Left lobe of liver (tissue), 2 donors: ENCODE measurements at regions not wholly inside any gene's neighbourhood (a gene's known extent, or its start where the extent isn't known, plus 50 kb on each side); places are given as distances from the start of the nearest gene placed in this dataset.
"Not testable (repeated sequence)": the region's sequence is repeated elsewhere in the genome, so short reads cannot be mapped to it uniquely, and the experiment has no call there.

ENCODE experiments used
- ATAC-seq: fragments of 200-7000 bp; cut with Tn5 transposase; one replicate; pipeline ENCODE4 v1.9.1; 2020; ENCODE audit warnings: mild to moderate bottlenecking, moderate library complexity
- DNase-seq: peaks from one replicate; pipeline ENCODE4 v3.0.0-alpha.2; 2020; ENCODE audit warnings: low spot score
- donor health status: DM: no; HTN: no; CAD: no; lungs with moderate emphysema.
- donor health status: DM: no; HTN: yes; CAD: no.

DNA sequence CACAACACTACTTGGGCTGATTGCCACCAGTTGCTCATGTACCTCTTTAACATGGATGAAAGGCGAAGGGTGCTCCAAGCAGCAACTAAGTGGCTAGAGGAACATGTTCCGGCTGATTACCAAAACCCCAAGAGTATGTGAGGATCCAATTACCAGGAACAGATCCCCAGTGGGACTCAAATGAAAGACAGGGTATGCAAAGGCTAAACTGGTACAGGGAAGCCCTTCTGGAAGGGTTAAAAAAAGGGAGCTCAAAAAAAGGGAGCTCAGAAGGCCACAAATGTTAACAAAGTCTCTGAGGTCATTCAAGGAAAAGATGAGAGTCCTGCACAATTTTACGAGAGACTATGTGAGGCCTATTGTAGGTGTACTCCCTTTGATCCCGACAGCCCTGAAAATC is 604.7 kb downstream of the UQCRFS1 start:
- DNase-seq (no peak), ATAC-seq (no peak)

GRCh38 chr19:28607066-28607583 is 605.8 kb downstream of the UQCRFS1 start:
- DNase-seq (no peak), ATAC-seq (peak; percentile 49)

DNA sequence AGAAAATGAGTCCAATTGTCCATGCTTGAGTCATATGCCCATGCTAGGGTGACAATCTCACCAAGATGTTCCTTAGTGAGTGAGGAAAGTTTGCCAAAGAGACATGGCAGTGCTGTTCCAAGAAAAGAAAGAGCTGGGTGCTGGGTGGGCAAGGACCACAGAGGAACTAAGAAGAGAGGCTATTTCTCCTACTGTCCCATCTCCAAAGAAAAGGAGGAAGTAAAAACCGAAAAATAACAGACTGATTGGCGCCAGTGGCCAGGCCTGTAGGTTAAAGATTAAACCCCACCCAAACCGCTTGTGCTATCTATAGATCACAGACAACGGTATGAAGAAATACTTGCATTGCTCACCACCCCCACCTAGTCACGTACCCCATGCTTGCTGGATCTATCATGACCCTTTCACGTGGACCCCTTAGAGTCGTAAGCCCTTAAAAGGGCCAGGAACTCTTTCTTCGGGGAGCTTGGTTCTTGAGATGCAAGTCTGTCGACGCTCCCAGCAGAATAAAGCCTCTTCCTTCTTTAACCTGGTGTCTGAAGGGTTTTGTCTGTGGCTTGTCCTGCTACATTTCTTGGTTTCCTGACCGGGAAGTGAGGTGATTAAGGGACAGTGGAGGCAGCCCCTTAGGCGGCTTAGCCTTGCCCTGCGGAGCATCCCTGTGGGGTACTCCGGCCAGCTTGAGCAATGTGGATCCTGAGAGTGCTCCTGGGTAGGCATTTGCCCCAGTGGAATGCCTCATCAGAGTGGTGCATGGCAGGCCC is 606.5 kb downstream of the UQCRFS1 start:
- DNase-seq = no peak
- ATAC-seq = no peak

GRCh38 chr19:28605501-28606268 is 607.3 kb downstream of the UQCRFS1 start:
- no peak for DNase-seq
- no peak for ATAC-seq

DNA sequence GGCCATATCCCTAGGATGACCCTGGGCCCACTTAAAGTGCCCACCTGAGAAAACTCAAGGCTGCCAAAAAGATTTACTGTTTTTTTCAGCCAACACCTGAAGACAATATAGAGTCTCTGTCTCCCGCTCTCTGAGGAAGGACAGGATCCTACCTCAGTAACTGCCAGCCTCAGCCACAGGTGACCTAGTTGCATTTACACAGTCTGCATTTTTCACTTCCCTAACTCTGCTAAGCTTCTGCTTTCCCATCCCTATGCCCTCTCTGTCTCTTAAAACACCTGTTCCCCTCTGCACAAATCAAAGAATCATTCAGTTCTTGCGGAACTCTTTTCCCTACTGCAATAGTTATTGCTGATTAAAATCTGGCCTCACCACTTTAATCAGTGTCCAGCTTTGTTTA is 609.5 kb downstream of the UQCRFS1 start:
- no peak for ATAC-seq
- no peak for DNase-seq

- ATAC-seq (no peak), DNase-seq (no peak)
These were observed 610.2 kb downstream of the UQCRFS1 start for GRCh38 chr19:28602675-28603298.

GRCh38 chr19:28601723-28602440 is 611.1 kb downstream of the UQCRFS1 start:
- no peak for DNase-seq
- no peak for ATAC-seq

DNA sequence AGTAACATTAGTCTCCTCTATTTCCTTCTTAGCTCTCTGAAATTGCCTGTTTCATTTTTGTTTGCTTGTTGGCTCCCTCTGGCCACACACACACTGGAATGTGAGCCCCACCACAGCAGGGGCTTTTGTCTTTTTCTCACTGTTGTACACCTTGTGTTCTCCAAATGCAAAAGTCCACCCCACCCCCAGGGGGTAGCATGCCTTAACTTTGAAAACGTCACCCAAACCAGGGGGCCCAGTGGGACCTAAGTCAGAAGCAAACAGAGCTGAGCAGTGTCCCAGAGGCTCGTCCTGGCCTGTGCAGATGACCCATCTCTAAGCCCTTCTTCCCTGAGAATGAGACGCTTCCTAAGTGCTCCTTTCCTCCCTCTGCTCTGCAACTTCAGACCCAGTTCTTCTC is 614.1 kb downstream of the UQCRFS1 start:
- no peak for ATAC-seq

GRCh38 chr19:28596561-28597071 is 616.3 kb downstream of the UQCRFS1 start:
- no peak for DNase-seq

More for the DNA sequence above, 614.1 kb downstream of the UQCRFS1 start:
- DNase-seq = no peak

DNA sequence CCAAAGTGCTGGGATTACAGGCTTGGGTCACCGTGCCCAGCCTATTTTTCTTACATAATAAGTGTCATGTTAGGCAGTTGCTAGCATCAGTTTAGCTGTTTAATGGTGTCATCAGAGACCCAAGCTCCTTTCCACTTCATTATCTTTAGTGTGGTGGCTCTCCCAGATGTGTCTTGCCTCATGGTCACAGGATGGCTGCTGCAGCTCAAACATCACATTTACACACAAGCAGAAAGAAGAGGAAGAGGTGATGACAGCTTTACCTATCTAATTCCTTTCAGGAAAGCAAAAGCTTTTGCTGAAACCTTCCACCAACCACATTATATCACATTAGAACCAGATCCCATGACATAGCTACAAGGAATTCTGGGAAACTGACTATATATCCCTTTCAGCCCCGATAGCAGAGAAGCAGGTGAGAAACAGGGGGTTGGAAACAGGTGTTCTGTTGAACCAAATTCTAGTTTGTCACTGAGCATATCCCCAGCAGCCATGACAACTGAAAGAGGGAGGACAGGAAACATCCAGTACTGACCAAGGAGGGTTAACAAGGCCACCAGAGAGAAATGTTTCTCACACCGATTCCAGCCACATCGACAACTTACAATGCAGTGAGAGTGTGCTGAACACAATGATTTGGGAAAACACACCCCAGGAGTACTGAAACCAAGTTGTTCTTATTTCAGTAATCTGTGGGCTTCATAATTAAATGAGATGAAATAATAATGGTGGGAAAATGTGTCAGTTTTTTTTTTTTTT is 617.0 kb downstream of the UQCRFS1 start:
- DNase-seq = no peak
- ATAC-seq = no peak

More at GRCh38 chr19:28596561-28597071, 616.3 kb downstream of the UQCRFS1 start:
- ATAC-seq = no peak

DNA sequence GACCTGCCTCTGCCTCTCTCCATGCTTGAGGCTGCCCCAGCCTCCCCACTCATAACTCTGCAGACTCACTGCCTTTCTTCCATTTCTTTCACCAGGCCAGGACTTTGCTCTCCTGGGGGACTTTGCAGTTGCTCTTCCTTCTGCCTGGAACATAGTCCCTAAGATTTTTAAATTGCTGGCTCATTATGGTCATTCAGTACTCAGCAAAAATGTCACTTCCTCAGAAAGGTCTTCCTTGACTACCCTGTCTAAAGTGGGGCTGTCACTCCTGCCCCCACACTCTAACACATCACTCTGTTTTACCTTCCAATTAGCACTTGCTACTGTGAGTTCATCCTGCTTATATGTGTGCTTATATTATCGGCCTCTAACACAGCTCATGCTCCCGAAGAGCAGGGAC is 618.2 kb downstream of the UQCRFS1 start:
- DNase-seq (no peak), ATAC-seq (no peak)

- DNase-seq, ATAC-seq: not testable (repeated sequence)
These were observed 623.0 kb downstream of the UQCRFS1 start for GRCh38 chr19:28589991-28590411.

DNA sequence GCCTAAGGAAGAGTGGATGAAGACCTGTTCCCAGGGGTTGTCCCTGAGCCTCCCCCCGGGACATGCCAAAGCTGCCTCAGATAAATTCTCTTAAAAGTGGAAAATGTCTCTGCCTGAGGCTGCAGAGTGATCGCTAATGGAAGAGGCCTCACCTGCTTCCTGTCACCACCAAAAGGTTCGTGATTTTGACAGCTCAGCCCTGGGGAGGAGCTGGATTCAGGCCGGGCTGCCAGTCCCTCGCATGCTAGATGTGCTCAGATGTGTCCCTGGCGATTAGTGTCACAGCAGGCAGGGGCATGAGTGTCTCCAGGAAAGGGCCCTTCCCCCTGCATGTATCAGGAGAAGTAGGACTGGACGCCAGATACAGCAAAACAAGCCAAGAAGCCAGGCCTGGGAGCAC is 626.5 kb downstream of the UQCRFS1 start:
- DNase-seq = no peak

GRCh38 chr19:28585796-28586195 is 627.2 kb downstream of the UQCRFS1 start:
- no peak for DNase-seq
- no peak for ATAC-seq

More for the DNA sequence above, 626.5 kb downstream of the UQCRFS1 start:
- ATAC-seq = no peak

- DNase-seq (no peak), ATAC-seq (no peak)
These were observed 629.2 kb downstream of the UQCRFS1 start for GRCh38 chr19:28583713-28584112.

DNA sequence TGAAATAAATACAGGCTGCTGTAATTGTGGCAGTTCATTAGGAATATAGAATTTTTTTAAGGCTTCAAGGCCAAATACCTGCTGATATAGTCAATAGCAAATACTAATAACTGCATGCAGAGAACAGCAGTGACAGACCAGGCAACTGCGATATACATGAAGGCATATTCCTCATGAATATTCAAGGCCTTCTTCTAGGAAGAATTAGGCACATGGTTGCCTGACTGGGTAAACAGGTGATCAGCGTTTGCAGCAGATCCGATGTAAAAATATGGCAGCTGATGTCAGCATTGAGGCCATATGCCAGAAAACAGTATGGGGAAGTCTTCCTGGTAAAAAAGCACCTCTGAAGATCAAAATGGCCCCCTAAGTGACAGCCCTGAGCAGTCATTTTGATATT is 629.7 kb downstream of the UQCRFS1 start:
- ATAC-seq (no peak), DNase-seq (no peak)

- DNase-seq (no peak), ATAC-seq (no peak)
These were observed 630.2 kb downstream of the UQCRFS1 start for GRCh38 chr19:28582796-28583195.

DNA sequence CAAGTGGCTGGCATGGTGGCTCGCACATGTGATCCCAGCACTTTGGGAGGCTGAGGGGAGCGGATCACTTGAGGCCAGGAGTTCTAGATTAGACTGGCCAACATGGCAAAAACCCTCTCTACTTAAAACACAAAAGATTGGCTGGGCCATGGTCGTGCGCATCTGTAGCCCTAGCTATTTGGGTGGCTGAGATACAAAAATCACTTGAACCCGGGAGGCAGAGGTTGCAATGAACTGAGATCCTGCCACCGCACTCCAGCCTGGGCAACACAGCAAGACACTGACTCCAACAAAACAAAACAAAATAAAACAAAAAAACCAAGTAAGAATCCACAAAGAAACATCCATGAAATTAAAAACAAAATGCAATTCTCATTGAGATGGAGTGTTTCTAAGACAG is 630.6 kb downstream of the UQCRFS1 start:
- DNase-seq (peak; percentile 6), ATAC-seq (no peak)

- ATAC-seq (no peak), DNase-seq (no peak)
These were observed 631.5 kb downstream of the UQCRFS1 start for GRCh38 chr19:28581468-28581770.
